Bronchial epithelial cell (primary cell): ENCODE measurements at regions not wholly inside any gene's neighbourhood (a gene's known extent, or its start where the extent isn't known, plus 50 kb on each side); places are given as distances from the start of the nearest gene placed in this dataset.
A peak's percentile ranks its signal among the peaks of the same experiment; 100 is the strongest.

ENCODE experiments used
- DNase-seq: peaks from one replicate; pipeline ENCODE4 v3.0.0-alpha.2; 2010; ENCODE audit warnings: low read depth
- FAIRE-seq: peaks from 2 replicates; lab custom pipeline; 2011; peaks lifted over from hg19 to GRCh38; lab: Jason Lieb, UNC
- H3K27me3 ChIP-seq: 2 replicates; pipeline ENCODE4 v1.5.1; 2011; ENCODE audit warnings: low read length; ENCODE audit not compliant: control insufficient read depth, insufficient read depth
- H3K36me3 ChIP-seq: 2 replicates; pipeline ENCODE4 v1.5.1; 2011; ENCODE audit warnings: low read length; ENCODE audit not compliant: control insufficient read depth, insufficient read depth
- H3K4me3 ChIP-seq: 2 replicates; pipeline ENCODE4 v1.5.1; 2011; ENCODE audit warnings: mild to moderate bottlenecking, low read depth, low read length, control low read depth
- CTCF ChIP-seq: IDR thresholded peaks from 2 replicates; pipeline ENCODE4 v1.5.1; 2011; ENCODE audit warnings: mild to moderate bottlenecking, moderate library complexity, low read length, control low read depth, inconsistent platforms; ENCODE audit not compliant: insufficient read depth, severe bottlenecking

- Histone ChIP-seq H3K4me3 (no peak overlapping the region), H3K27me3 (no peaks in the 10 kb centered on the region), H3K36me3 (no peaks in the 10 kb centered on the region)
- no peak for TF ChIP-seq CTCF
- FAIRE-seq (no peak), DNase-seq (no peak)
These were observed 127.5 kb upstream of the STMND1 start for GRCh38 chr6:16974387-16974673.

DNA sequence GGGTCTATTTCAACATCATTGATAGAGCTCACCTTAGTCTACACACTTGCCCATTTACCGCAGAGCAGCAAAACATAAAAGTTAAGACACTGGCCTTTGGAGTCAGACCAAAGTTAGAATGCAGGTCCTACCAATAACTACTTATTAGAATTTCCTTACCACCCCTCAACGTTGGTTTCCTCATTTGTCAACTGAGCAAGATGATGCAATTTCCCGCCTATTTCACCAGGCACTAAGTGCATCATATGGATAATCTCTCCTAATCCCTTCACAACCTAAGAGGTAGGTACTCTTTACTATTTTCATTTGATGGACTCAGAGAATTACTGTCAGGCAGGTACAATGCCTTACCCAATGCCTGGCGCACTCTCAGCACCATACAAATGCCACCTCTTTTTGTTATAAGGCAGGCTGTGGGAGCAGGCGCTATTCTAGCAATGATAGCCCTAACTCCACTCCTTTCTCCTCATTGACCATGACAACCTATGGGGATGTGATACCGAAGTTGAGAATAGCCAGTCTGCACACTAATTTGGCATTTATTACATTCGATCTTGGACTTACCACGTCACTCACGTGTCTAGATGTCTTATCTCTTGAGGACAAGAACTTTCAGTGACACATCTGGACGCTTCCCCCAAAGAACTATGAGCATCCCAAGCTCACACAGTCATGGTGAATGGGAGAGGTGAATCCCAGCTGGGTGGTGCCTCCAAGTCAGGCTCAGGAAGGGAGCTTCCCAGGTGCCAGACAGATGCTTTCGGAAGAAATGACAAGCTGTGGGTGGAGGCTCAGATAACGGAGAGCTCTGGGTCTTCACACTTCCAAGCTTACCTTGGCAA is 128.1 kb upstream of the STMND1 start:
- Histone ChIP-seq H3K4me3 (no peak overlapping the region), H3K27me3 (no peaks in the 10 kb centered on the region), H3K36me3 (no peaks in the 10 kb centered on the region)
- DNase-seq (no peak), FAIRE-seq (no peak)
- no peak for TF ChIP-seq CTCF

- DNase-seq, result no peak
- no peaks in the 10 kb centered on the region for H3K27me3 ChIP-seq
- no peak for TF ChIP-seq CTCF
- peak; percentile 36 for FAIRE-seq
- no peaks in the 10 kb centered on the region for H3K36me3 ChIP-seq
- H3K4me3 ChIP-seq, result no peak overlapping the region
These were observed 128.8 kb upstream of the STMND1 start for GRCh38 chr6:16973051-16973450.

- Histone ChIP-seq H3K4me3 (no peak overlapping the region), H3K36me3 (no peaks in the 10 kb centered on the region), H3K27me3 (no peaks in the 10 kb centered on the region)
- FAIRE-seq (no peak), DNase-seq (no peak)
- TF ChIP-seq CTCF, result no peak
These were observed 129.3 kb upstream of the STMND1 start for GRCh38 chr6:16972535-16972934.

DNA sequence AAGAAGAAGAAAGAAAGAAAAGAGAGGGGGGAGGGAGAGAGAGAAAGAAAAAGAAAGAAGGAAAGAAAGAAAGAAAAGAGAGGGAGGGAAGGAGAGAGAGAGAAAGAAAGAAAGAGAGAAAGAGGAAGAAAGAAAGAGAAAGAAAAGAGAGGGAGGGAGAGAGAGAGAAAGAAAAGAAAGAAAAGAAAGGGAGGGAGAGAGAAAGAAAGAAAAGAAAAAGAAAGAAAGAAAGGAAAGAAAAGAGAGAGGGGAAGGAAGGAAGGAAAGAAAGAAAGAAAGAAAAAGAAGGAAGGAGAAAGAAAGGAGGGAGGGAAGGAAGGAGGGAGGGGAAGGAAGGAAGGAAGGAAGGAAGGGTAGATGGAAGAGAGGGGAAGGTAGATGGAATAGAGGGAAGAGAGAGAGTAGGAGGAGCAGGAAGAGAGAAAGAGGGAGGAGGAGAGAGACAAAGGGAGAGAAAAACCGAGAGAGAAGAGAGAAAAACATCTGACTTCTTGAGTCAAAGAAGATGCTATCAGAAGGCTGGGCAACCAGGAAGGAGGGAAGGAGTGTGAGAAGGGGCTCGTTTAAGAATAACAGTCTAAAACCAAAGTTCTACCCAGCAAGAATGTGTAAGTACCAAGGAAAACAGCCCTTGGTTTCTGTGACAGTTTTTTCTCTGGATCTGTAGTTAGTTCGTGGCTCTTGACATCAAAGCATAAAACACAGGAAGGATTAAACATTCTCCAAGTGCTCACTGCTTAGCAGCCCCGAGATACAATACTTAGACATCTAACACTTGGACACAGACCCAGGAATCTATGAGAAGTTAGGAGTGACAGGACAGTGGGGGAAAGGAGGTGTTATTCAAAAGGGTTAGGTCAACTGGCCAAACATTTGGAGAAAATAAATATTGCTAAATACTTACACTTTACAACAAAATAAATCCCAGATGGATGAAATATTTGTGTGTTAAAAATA is 131.9 kb upstream of the STMND1 start:
- H3K36me3 ChIP-seq, result no peaks in the 10 kb centered on the region
- DNase-seq (no peak), FAIRE-seq (no peak)
- no peaks in the 10 kb centered on the region for H3K27me3 ChIP-seq
- no peak overlapping the region for H3K4me3 ChIP-seq
- TF ChIP-seq CTCF, result no peak
